Upper lobe of left lung (tissue), 6 donors: ENCODE measurements at regions not wholly inside any gene's neighbourhood (a gene's known extent, or its start where the extent isn't known, plus 50 kb on each side); places are given as distances from the start of the nearest gene placed in this dataset.

ENCODE experiments used
- ATAC-seq, 2 donors: fragments of 200-7000 bp; cut with Tn5 transposase; one replicate each; pipeline ENCODE4 v1.9.1; 2022; ENCODE audit warnings: mild to moderate bottlenecking in 2 of 2, moderate library complexity in 2 of 2; ENCODE audit not compliant: low FRiP score in 2 of 2
- DNase-seq, 2 donors: peaks; one replicate each; pipeline ENCODE4 v3.0.0-alpha.2; 2019 to 2020
- H3K27ac ChIP-seq, 4 donors: fragments of 200-600 bp; sonication (generic); one replicate each; pipeline ENCODE4 v1.5.1; 2016 to 2019
- H3K27me3 ChIP-seq, 4 donors: fragments of 200-600 bp; sonication (generic); one replicate each; pipeline ENCODE4 v1.5.1; 2017 to 2019
- H3K36me3 ChIP-seq, 4 donors: fragments of 200-600 bp; sonication (generic); one replicate each; pipeline ENCODE4 v1.5.1; 2016 to 2019
- H3K4me1 ChIP-seq, 4 donors: fragments of 200-600 bp; sonication (generic); one replicate each; pipeline ENCODE4 v1.5.1; 2018 to 2019
- H3K4me3 ChIP-seq, 4 donors: fragments of 200-600 bp; sonication (generic); one replicate each; pipeline ENCODE4 v1.5.1; 2017 to 2019; ENCODE audit warnings: mild to moderate bottlenecking in 2 of 4, moderate library complexity in 1 of 4
- H3K9me3 ChIP-seq, 4 donors: fragments of 200-600 bp; sonication (generic); one replicate each; pipeline ENCODE4 v1.5.1; 2018 to 2019
- EP300 ChIP-seq, 4 donors: sonication (generic); formaldehyde crosslinking; IDR thresholded peaks; one replicate each; pipeline ENCODE4 v1.5.1; 2017; ENCODE audit warnings: antibody characterized with exemption in 4 of 4, control low read depth in 2 of 4
- POLR2A ChIP-seq, 4 donors: fragments of 450-650 bp; IDR thresholded peaks; one replicate each; pipeline ENCODE4 v1.5.1; 2016 to 2017; ENCODE audit warnings: antibody characterized with exemption in 4 of 4, mild to moderate bottlenecking in 2 of 4
- POLR2AphosphoS5 ChIP-seq, 2 donors: sonication (generic); formaldehyde crosslinking; IDR thresholded peaks; one replicate each; pipeline ENCODE4 v1.5.1; 2017; ENCODE audit warnings: antibody characterized with exemption in 2 of 2
- WGBS, 2 donors: methylation state at CpG; one replicate each; pipeline ENCODE4 v1.1.5; 2017 to 2018; 5-methylcytosine and 5-hydroxymethylcytosine counted together
- TF ChIP-seq, protein P1 (sequence below), 6 experiments: fragments of 450-650 bp in 4 of 6; fragments of 200-600 bp in 2 of 6; sonication (generic) in 2 of 6; IDR thresholded peaks; one replicate each; pipeline ENCODE4 v1.5.1; 2016 to 2019; ENCODE audit warnings: antibody characterized with exemption in 6 of 6
- donor health status: DM: no; HTN: no; CAD: no; lungs with moderate emphysema.
- donor health status: DM: no; HTN: yes; CAD: no; lungs with severe emphysema.

DNA sequence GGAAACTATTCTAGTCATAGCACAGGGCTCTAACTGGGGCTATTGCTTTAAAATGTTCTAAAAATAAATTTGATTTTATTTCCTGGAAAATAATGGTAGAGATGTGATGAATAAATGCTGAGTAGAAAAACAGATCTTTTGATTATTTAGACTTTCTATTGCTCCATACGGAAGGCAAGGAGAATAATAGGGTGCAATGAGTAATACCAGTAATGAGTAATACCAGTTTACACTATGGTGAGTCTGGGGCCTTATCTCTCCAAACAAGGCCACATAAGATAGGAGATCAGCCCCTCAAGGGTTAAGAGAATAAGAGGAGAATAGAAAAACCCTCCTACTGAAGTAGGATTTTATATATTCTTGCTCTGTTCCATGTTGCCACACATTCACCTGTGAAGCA, 390.4 kb downstream of the KLF5 start:
- H3K27me3 ChIP-seq: no peaks in the 10 kb centered on the region
- WGBS, 2 donors: 71 to 89% methylated on average over 1 of the region's 1 CpG
- H3K9me3 ChIP-seq: peaks cover 0 to 3% (median 0%) of the 10 kb centered on the region in 4 donors
- H3K4me1 ChIP-seq: no peaks in the 10 kb centered on the region
- H3K4me3 ChIP-seq: no peak overlapping the region
- TF ChIP-seq EP300 (IDR thresholded peaks at IDR 0.05): no peak
- TF ChIP-seq, protein P1, sequence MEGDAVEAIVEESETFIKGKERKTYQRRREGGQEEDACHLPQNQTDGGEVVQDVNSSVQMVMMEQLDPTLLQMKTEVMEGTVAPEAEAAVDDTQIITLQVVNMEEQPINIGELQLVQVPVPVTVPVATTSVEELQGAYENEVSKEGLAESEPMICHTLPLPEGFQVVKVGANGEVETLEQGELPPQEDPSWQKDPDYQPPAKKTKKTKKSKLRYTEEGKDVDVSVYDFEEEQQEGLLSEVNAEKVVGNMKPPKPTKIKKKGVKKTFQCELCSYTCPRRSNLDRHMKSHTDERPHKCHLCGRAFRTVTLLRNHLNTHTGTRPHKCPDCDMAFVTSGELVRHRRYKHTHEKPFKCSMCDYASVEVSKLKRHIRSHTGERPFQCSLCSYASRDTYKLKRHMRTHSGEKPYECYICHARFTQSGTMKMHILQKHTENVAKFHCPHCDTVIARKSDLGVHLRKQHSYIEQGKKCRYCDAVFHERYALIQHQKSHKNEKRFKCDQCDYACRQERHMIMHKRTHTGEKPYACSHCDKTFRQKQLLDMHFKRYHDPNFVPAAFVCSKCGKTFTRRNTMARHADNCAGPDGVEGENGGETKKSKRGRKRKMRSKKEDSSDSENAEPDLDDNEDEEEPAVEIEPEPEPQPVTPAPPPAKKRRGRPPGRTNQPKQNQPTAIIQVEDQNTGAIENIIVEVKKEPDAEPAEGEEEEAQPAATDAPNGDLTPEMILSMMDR (IDR thresholded peaks at IDR 0.05): no peak
- no peak for TF ChIP-seq POLR2AphosphoS5 (IDR thresholded peaks at IDR 0.05)
- no peak for TF ChIP-seq POLR2A (IDR thresholded peaks at IDR 0.05)
- no peak for DNase-seq
- no peaks in the 10 kb centered on the region for H3K36me3 ChIP-seq
- no peak overlapping the region for H3K27ac ChIP-seq
- ATAC-seq: no peak

DNA sequence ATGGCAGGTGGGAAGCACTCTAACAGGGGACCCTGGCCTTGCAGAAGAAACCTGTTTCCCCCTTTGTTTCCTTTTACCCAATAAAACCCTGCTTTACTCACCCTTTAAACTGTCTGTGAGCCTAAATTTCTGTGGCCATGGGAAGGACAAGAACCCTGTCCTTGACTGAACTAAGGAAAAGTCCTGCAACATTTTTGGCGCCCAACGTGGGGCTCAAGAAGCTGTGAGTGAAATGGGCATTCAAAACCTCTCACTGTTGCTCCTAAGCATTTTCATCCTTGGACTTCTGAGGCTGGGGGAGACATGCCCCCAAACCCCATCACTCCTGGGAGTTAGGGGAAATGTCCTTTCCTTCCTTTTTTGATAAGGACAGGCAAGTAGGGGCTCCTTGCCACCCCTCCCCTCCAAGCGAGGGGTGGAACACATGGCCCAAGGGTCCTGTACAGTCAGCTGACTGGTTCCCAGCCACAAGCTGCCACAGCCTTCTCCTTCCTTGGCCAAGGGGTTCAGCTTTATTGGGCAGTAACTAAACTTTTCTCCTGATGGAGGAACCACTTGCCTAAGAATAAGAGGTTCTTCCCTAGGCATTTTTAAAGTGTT, 381.6 kb downstream of the KLF5 start:
- peaks cover 6 to 39% (median 35%) of the 10 kb centered on the region in 4 donors for H3K9me3 ChIP-seq
- H3K4me1 ChIP-seq: no peaks in the 10 kb centered on the region
- TF ChIP-seq EP300 (IDR thresholded peaks at IDR 0.05) (no peak), POLR2AphosphoS5 (IDR thresholded peaks at IDR 0.05) (no peak), POLR2A (IDR thresholded peaks at IDR 0.05) (no peak)
- TF ChIP-seq, protein P1 (IDR thresholded peaks at IDR 0.05): no peak

DNA sequence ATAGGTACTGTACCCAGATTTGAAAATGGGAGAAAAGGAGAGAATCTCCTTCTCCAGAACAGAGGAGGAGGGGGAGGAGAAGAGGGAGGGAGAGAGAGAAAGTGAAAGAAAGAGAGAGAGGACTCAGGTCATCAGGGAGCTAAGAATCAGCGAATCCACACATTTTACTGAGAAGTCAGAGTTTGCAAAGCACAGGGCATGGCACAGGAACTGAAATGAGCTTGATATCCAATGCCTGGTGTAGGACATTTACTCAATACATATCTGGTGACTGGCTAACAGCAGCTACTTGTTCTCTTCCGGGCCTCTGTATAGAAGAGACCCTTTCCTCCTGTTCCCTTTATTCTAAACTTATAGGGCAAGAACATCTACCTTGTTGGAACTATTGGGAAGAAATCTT, 375.1 kb downstream of the KLF5 start:
- DNase-seq (no peak), ATAC-seq (no peak)
- Histone ChIP-seq H3K9me3 (peaks cover 0 to 11% (median 6%) of the 10 kb centered on the region in 4 donors), H3K36me3 (no peaks in the 10 kb centered on the region), H3K27me3 (no peaks in the 10 kb centered on the region), H3K4me3 (no peak overlapping the region), H3K4me1 (no peaks in the 10 kb centered on the region), H3K27ac (no peak overlapping the region)
- TF ChIP-seq POLR2AphosphoS5 (IDR thresholded peaks at IDR 0.05) (no peak), EP300 (IDR thresholded peaks at IDR 0.05) (no peak), POLR2A (IDR thresholded peaks at IDR 0.05) (no peak)
- TF ChIP-seq, protein P1 (IDR thresholded peaks at IDR 0.05): no peak
- 86 to 88% methylated on average over 2 of the region's 2 CpGs for WGBS, 2 donors

More for the DNA sequence above, 381.6 kb downstream of the KLF5 start:
- Histone ChIP-seq H3K27me3 (no peaks in the 10 kb centered on the region), H3K4me3 (no peak overlapping the region), H3K27ac (no peak overlapping the region), H3K36me3 (no peaks in the 10 kb centered on the region)
- WGBS, 2 donors: 88% methylated on average over 3 of the region's 3 CpGs
- DNase-seq: no peak
- ATAC-seq: no peak

DNA sequence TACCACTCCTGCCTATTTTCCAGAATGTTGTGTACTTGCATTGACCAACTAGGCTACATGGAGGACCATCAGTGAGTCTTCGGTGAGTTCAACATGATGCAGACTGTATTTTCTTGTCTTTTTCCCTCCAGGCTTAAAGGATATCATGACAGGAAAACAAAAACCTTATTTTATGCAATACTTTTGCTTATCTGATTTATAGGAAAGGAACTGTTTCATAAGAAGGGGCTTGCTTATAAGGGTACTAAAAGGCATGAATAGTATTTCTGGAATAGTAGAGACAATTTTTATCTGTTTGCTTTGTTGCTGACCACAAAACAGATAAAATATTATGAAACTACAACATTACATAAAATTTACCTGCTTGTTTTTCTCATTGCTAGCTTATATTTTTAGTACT, 374.7 kb downstream of the KLF5 start:
- H3K27me3 ChIP-seq: no peaks in the 10 kb centered on the region
- no peak for DNase-seq
- TF ChIP-seq, protein P1 (IDR thresholded peaks at IDR 0.05): no peak
- TF ChIP-seq POLR2AphosphoS5 (IDR thresholded peaks at IDR 0.05): no peak
- no peak for TF ChIP-seq EP300 (IDR thresholded peaks at IDR 0.05)
- no peak for TF ChIP-seq POLR2A (IDR thresholded peaks at IDR 0.05)
- H3K9me3 ChIP-seq: peaks cover 0 to 7% (median 3%) of the 10 kb centered on the region in 4 donors
- no peaks in the 10 kb centered on the region for H3K36me3 ChIP-seq
- WGBS, 2 donors: 43 to 80% methylated on average over 1 of the region's 1 CpG
- no peak for ATAC-seq
- H3K4me3 ChIP-seq: no peak overlapping the region
- no peak overlapping the region for H3K27ac ChIP-seq
- H3K4me1 ChIP-seq: no peaks in the 10 kb centered on the region

DNA sequence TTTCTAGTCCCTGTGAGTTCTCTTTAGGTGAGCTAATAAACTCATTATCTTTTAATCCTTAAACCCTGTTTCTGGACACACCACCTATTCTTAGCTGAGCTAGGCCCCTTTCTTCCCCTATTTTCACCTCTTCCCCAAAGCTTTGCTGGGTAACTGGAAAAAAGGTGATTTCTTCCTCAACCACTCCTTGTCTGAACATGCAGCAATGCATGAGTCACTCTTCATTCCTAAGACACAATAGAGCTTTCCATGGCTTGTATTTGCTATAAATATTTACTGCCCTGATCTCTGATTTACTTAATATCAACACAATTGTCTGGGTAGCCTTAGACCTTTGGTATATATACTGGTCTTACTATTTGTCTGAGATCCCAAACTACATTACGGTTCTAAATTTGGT, 370.9 kb downstream of the KLF5 start:
- no peak for TF ChIP-seq EP300 (IDR thresholded peaks at IDR 0.05)
- TF ChIP-seq POLR2AphosphoS5 (IDR thresholded peaks at IDR 0.05): no peak
- TF ChIP-seq POLR2A (IDR thresholded peaks at IDR 0.05): no peak
- TF ChIP-seq, protein P1 (IDR thresholded peaks at IDR 0.05): no peak
- 87 to 94% methylated on average over 1 of the region's 1 CpG for WGBS, 2 donors
- DNase-seq (no peak), ATAC-seq (no peak)
- Histone ChIP-seq H3K9me3 (no peaks in the 10 kb centered on the region), H3K27me3 (no peaks in the 10 kb centered on the region), H3K4me1 (no peaks in the 10 kb centered on the region), H3K27ac (no peak overlapping the region), H3K36me3 (no peaks in the 10 kb centered on the region), H3K4me3 (no peak overlapping the region)
